SU-DHL-6 (cell line): ENCODE measurements at regions not wholly inside any gene's neighbourhood (a gene's known extent, or its start where the extent isn't known, plus 50 kb on each side); places are given as distances from the start of the nearest gene placed in this dataset.

Source experiments
- H2AFZ ChIP-seq: fragments of 200-600 bp; sonication (generic); 2 replicates; pipeline ENCODE4 v1.6.1; 2014; ENCODE audit warnings: low read depth, mild to moderate bottlenecking, moderate library complexity, mixed read lengths, antibody characterized with exemption, low read length; ENCODE audit not compliant: severe bottlenecking
- H3F3A ChIP-seq: fragments of 200-600 bp; shearing (Covaris generic); 2 replicates; pipeline ENCODE4 v1.6.0; 2016; ENCODE audit warnings: antibody characterized with exemption, mild to moderate bottlenecking; ENCODE audit not compliant: insufficient read depth
- H3K27ac ChIP-seq: fragments of 200-600 bp; sonication (generic); 2 replicates; pipeline ENCODE4 v1.5.1; 2016; ENCODE audit warnings: low read depth, mild to moderate bottlenecking, low read length, moderate library complexity, mixed read lengths
- H3K27me3 ChIP-seq: fragments of 200-600 bp; sonication (generic), shearing (Covaris generic); 2 replicates; pipeline ENCODE4 v1.6.0; 2014; ENCODE audit warnings: mild to moderate bottlenecking, low read length
- H3K36me3 ChIP-seq: fragments of 200-600 bp; sonication (generic); 2 replicates; pipeline ENCODE4 v1.6.1; 2014; ENCODE audit warnings: mild to moderate bottlenecking, low read length, mixed read lengths
- H3K4me2 ChIP-seq: fragments of 300-600, 200-600 bp; shearing (Covaris generic), sonication (generic); 2 replicates; pipeline ENCODE4 v1.6.0; 2014; ENCODE audit warnings: low read length, low read depth, mild to moderate bottlenecking; ENCODE audit not compliant: poor library complexity, severe bottlenecking
- H3K4me3 ChIP-seq: fragments of 200-600 bp; sonication (generic); 2 replicates; pipeline ENCODE4 v1.5.1; 2014; ENCODE audit warnings: antibody characterized with exemption, low read length, mild to moderate bottlenecking, mixed read lengths; ENCODE audit not compliant: insufficient read depth, poor library complexity, severe bottlenecking
- H3K79me2 ChIP-seq: fragments of 200-600 bp; sonication (generic); 2 replicates; pipeline ENCODE4 v1.6.1; 2014; ENCODE audit warnings: mild to moderate bottlenecking, low read length, moderate library complexity; ENCODE audit not compliant: insufficient read depth
- H3K9ac ChIP-seq: fragments of 200-600 bp; sonication (generic); 2 replicates; pipeline ENCODE4 v1.7.0; 2014; ENCODE audit warnings: mild to moderate bottlenecking, low read length
- H3K9me2 ChIP-seq: fragments of 200-600 bp; sonication (generic); replicated peaks from 2 replicates; pipeline ENCODE4 v1.6.1; 2014; ENCODE audit warnings: low read length; ENCODE audit not compliant: insufficient read depth
- H3K9me3 ChIP-seq: fragments of 200-600 bp; sonication (generic); 2 replicates; pipeline ENCODE4 v1.6.1; 2014; ENCODE audit warnings: low read length, mixed read lengths; ENCODE audit not compliant: insufficient read depth
- H4K20me1 ChIP-seq: fragments of 200-600 bp; sonication (generic); 2 replicates; pipeline ENCODE4 v1.6.1; 2014; ENCODE audit warnings: low read depth, mild to moderate bottlenecking, antibody characterized with exemption, low read length, moderate library complexity, mixed read lengths
- EZH2phosphoT487 ChIP-seq: fragments of 200-600 bp; sonication (generic), shearing (Covaris generic); conservative IDR thresholded peaks from 2 replicates; pipeline ENCODE4 v1.6.1; 2018; ENCODE audit warnings: mild to moderate bottlenecking, antibody characterized with exemption, low read length, moderate library complexity, mixed read lengths
- TF ChIP-seq, protein P1 (sequence below): fragments of 200-600 bp; sonication (generic); IDR thresholded peaks from one replicate; pipeline ENCODE4 v1.5.1; 2017; ENCODE audit warnings: antibody characterized with exemption, mild to moderate bottlenecking, low read length, moderate library complexity; ENCODE audit not compliant: insufficient read depth, poor library complexity, severe bottlenecking

DNA sequence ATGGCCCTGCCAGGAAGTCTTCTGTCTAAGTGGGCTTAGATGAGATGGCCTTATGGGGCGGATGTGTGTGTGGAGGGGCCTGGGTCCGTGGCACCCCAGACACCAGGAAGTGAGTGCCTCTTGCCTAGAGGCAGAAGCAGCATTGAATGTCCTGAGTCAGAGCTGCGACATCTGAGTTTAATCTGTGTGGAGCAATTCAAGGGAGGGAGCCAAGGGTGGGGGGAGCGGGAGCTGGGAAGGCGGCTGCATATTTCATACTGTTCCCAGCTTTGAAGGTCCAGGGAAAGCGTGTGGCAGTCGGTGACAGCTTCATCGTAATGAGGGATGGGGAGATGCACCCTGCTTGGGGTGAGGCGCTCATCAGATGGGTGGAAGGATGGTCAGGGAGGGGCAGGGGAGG is 73.5 kb upstream of the THY1 start:
- Histone ChIP-seq H3K36me3 (no peaks in the 10 kb centered on the region), H3F3A (no peaks in the 10 kb centered on the region), H3K27me3 (no peaks in the 10 kb centered on the region), H3K79me2 (no peaks in the 10 kb centered on the region), H3K27ac (no peak overlapping the region), H3K9me2 (no peaks in the 10 kb centered on the region), H4K20me1 (no peaks in the 10 kb centered on the region), H2AFZ (no peak overlapping the region), H3K4me3 (no peak overlapping the region), H3K9ac (no peak overlapping the region), H3K9me3 (no peaks in the 10 kb centered on the region), H3K4me2 (no peak overlapping the region)
- TF ChIP-seq, protein P1, sequence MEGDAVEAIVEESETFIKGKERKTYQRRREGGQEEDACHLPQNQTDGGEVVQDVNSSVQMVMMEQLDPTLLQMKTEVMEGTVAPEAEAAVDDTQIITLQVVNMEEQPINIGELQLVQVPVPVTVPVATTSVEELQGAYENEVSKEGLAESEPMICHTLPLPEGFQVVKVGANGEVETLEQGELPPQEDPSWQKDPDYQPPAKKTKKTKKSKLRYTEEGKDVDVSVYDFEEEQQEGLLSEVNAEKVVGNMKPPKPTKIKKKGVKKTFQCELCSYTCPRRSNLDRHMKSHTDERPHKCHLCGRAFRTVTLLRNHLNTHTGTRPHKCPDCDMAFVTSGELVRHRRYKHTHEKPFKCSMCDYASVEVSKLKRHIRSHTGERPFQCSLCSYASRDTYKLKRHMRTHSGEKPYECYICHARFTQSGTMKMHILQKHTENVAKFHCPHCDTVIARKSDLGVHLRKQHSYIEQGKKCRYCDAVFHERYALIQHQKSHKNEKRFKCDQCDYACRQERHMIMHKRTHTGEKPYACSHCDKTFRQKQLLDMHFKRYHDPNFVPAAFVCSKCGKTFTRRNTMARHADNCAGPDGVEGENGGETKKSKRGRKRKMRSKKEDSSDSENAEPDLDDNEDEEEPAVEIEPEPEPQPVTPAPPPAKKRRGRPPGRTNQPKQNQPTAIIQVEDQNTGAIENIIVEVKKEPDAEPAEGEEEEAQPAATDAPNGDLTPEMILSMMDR = no peak
- no peak for TF ChIP-seq EZH2phosphoT487

GRCh38 chr11:119493712-119494111 is 70.7 kb upstream of the THY1 start:
- Histone ChIP-seq H3K27ac (no peak overlapping the region), H3F3A (no peaks in the 10 kb centered on the region), H2AFZ (no peak overlapping the region), H3K4me2 (no peak overlapping the region), H3K9ac (no peak overlapping the region), H3K36me3 (no peaks in the 10 kb centered on the region), H3K9me3 (no peaks in the 10 kb centered on the region), H3K9me2 (no peaks in the 10 kb centered on the region), H4K20me1 (no peaks in the 10 kb centered on the region), H3K4me3 (no peak overlapping the region), H3K27me3 (no peaks in the 10 kb centered on the region), H3K79me2 (no peaks in the 10 kb centered on the region)
- no peak for TF ChIP-seq EZH2phosphoT487
- TF ChIP-seq, protein P1 = no peak

GRCh38 chr11:119491753-119492510 is 69.0 kb upstream of the THY1 start:
- Histone ChIP-seq H2AFZ (no peak overlapping the region), H3K79me2 (no peaks in the 10 kb centered on the region), H3K9ac (no peak overlapping the region), H3K4me3 (no peak overlapping the region), H4K20me1 (no peaks in the 10 kb centered on the region), H3K9me2 (no peaks in the 10 kb centered on the region), H3K36me3 (no peaks in the 10 kb centered on the region), H3F3A (no peaks in the 10 kb centered on the region), H3K27ac (no peak overlapping the region), H3K4me2 (no peak overlapping the region), H3K9me3 (no peaks in the 10 kb centered on the region), H3K27me3 (no peaks in the 10 kb centered on the region)
- TF ChIP-seq, protein P1 = no peak
- TF ChIP-seq EZH2phosphoT487 = no peak
